DMS114 treated with DMSO at 0.1 percent for 48 hours (cell line): ENCODE measurements at regions not wholly inside any gene's neighbourhood (a gene's known extent, or its start where the extent isn't known, plus 50 kb on each side); places are given as distances from the start of the nearest gene placed in this dataset.

Source experiments
- DNase-seq: peaks from one replicate; lab custom pipeline; 2025; ENCODE audit not compliant: unreplicated experiment; lab: John Stamatoyannopoulos, UW

- no peak for DNase-seq
These were observed 126.6 kb upstream of the CREB1 start for GRCh38 chr2:207403141-207403540.

GRCh38 chr2:207403950-207404349 is 125.8 kb upstream of the CREB1 start:
- no peak for DNase-seq

- DNase-seq = no peak
These were observed 124.6 kb upstream of the CREB1 start for GRCh38 chr2:207405150-207405549.

- no peak for DNase-seq
These were observed 121.5 kb upstream of the CREB1 start for GRCh38 chr2:207408086-207408794.

GRCh38 chr2:207409517-207409916 is 120.2 kb upstream of the CREB1 start:
- no peak for DNase-seq

- no peak for DNase-seq
These were observed 116.9 kb upstream of the CREB1 start for GRCh38 chr2:207412787-207413310.

GRCh38 chr2:207413376-207413907 is 116.3 kb upstream of the CREB1 start:
- no peak for DNase-seq

- no peak for DNase-seq
These were observed 113.7 kb upstream of the CREB1 start for GRCh38 chr2:207416111-207416510.

- no peak for DNase-seq
These were observed 112.9 kb upstream of the CREB1 start for GRCh38 chr2:207416900-207417299.

GRCh38 chr2:207417301-207417718 is 112.5 kb upstream of the CREB1 start:
- DNase-seq = no peak

GRCh38 chr2:207418419-207418818 is 111.3 kb upstream of the CREB1 start:
- DNase-seq = no peak

- no peak for DNase-seq
These were observed 110.4 kb upstream of the CREB1 start for GRCh38 chr2:207419331-207419730.

GRCh38 chr2:207421671-207422070 is 108.1 kb upstream of the CREB1 start:
- DNase-seq = no peak

- no peak for DNase-seq
These were observed 107.4 kb upstream of the CREB1 start for GRCh38 chr2:207422380-207422779.

- DNase-seq = no peak
These were observed 105.9 kb upstream of the CREB1 start for GRCh38 chr2:207423886-207424285.

- no peak for DNase-seq
These were observed 101.8 kb upstream of the CREB1 start for GRCh38 chr2:207427986-207428385.

GRCh38 chr2:207428573-207428972 is 101.2 kb upstream of the CREB1 start:
- no peak for DNase-seq

GRCh38 chr2:207432453-207432852 is 97.3 kb upstream of the CREB1 start:
- DNase-seq = no peak

GRCh38 chr2:207434306-207434705 is 95.5 kb upstream of the CREB1 start:
- DNase-seq = no peak

GRCh38 chr2:207434899-207435465 is 94.8 kb upstream of the CREB1 start:
- no peak for DNase-seq

GRCh38 chr2:207437136-207437523 is 92.6 kb upstream of the CREB1 start:
- DNase-seq = no peak

GRCh38 chr2:207437524-207438143 is 92.1 kb upstream of the CREB1 start:
- no peak for DNase-seq
